ENCODE measurements at regions not wholly inside any gene's neighbourhood (a gene's known extent, or its start where the extent isn't known, plus 50 kb on each side); places are given as distances from the start of the nearest gene placed in this dataset.

DNA sequence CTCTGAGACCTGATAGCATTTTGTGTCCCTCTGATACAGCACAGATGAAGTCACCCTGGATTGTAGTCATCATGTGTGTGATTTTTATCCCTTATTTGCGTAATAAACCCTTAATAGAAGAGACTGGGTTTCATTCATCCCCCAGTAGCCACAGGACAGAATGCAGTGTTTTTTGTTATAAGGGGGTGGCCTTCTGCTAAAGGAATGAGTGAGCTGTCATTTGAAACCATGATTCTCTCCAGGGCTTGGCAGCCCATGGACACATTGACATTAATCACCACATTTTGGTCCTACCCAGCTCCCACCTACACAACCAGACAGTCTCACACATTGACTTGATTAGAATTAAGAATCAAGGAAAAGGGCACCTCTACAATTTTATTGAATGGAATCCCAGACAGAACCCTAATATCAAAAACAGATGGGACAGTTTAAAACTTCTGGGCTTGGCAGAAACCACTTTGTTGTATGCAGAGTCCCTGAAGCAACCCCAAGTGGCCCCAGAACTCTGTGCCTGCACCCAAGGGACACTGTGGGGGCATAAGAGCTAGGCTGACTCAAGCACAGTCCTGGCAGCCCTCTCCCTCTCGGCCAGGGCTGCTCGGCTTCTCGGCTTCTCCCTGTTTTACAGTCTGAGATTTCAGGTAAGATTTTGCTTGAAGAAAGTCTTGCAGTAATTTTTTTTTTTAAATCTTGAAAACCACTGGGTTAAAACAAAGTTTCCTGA, 254.0 kb upstream of the SLC14A2 start:
- TF ChIP-seq POLR2AphosphoS5 (IDR thresholded peaks at IDR 0.05; ENCODE audit: low read depth, low read length), result no peak
- no peak for TF ChIP-seq POLR2A (IDR thresholded peaks at IDR 0.05; ENCODE audit: borderline replicate concordance, extremely low read depth, insufficient read depth, insufficient read length)
- TF ChIP-seq CEBPB (IDR thresholded peaks at IDR 0.05; ENCODE audit: low read depth), result no peak
- TF ChIP-seq ZNF274 (IDR thresholded peaks at IDR 0.05; ENCODE audit: low read depth, low read length), result no peak
- TF ChIP-seq YY1 (IDR thresholded peaks at IDR 0.05; ENCODE audit: extremely low read depth, insufficient replicate concordance, low read depth, low read length), result no peak
- TF ChIP-seq, protein P1, sequence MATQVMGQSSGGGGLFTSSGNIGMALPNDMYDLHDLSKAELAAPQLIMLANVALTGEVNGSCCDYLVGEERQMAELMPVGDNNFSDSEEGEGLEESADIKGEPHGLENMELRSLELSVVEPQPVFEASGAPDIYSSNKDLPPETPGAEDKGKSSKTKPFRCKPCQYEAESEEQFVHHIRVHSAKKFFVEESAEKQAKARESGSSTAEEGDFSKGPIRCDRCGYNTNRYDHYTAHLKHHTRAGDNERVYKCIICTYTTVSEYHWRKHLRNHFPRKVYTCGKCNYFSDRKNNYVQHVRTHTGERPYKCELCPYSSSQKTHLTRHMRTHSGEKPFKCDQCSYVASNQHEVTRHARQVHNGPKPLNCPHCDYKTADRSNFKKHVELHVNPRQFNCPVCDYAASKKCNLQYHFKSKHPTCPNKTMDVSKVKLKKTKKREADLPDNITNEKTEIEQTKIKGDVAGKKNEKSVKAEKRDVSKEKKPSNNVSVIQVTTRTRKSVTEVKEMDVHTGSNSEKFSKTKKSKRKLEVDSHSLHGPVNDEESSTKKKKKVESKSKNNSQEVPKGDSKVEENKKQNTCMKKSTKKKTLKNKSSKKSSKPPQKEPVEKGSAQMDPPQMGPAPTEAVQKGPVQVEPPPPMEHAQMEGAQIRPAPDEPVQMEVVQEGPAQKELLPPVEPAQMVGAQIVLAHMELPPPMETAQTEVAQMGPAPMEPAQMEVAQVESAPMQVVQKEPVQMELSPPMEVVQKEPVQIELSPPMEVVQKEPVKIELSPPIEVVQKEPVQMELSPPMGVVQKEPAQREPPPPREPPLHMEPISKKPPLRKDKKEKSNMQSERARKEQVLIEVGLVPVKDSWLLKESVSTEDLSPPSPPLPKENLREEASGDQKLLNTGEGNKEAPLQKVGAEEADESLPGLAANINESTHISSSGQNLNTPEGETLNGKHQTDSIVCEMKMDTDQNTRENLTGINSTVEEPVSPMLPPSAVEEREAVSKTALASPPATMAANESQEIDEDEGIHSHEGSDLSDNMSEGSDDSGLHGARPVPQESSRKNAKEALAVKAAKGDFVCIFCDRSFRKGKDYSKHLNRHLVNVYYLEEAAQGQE (IDR thresholded peaks at IDR 0.05; ENCODE audit: low read depth), result no peak
- TF ChIP-seq CTCF (IDR thresholded peaks at IDR 0.05 in 2 of 3, conservative IDR thresholded peaks at IDR 0.05 in 1 of 3; ENCODE audit: borderline replicate concordance in 1 of 3, insufficient read depth in 1 of 3, low read depth in 2 of 3, low read length in 2 of 3), result no peak
- TF ChIP-seq JUND (IDR thresholded peaks at IDR 0.05), result no peak
- TF ChIP-seq EZH2 (IDR thresholded peaks at IDR 0.05), result no peak
- TF ChIP-seq SP1 (IDR thresholded peaks at IDR 0.05; ENCODE audit: low read depth), result no peak
